NB4 (cell line): ENCODE measurements at regions not wholly inside any gene's neighbourhood (a gene's known extent, or its start where the extent isn't known, plus 50 kb on each side); places are given as distances from the start of the nearest gene placed in this dataset.

ENCODE experiments used
- DNase-seq: peaks from one replicate; pipeline ENCODE4 v3.0.0; 2010; ENCODE audit warnings: low read depth
- H3K4me3 ChIP-seq: one replicate; pipeline ENCODE4 v1.5.1; 2011; ENCODE audit warnings: mild to moderate bottlenecking, low read depth, low read length, moderate library complexity
- CTCF ChIP-seq: IDR thresholded peaks from one replicate; pipeline ENCODE4 v1.5.1; 2012; ENCODE audit warnings: low read depth, low read length
- MYC ChIP-seq: IDR thresholded peaks from 2 replicates; pipeline ENCODE4 v1.6.1; 2011; ENCODE audit warnings: low read depth, low read length
- POLR2A ChIP-seq: IDR thresholded peaks from 2 replicates; pipeline ENCODE4 v1.6.1; 2011; ENCODE audit warnings: mild to moderate bottlenecking; ENCODE audit not compliant: insufficient read length; ENCODE audit errors: extremely low read depth
- TF ChIP-seq, protein P1 (sequence below): IDR thresholded peaks from 2 replicates; pipeline ENCODE4 v1.6.1; 2011; ENCODE audit warnings: low read depth, low read length

GRCh38 chr2:224284134-224284946 lies 117.6 kb downstream of the FAM124B start:
- TF ChIP-seq CTCF (no peak), POLR2A (no peak), MYC (no peak)
- TF ChIP-seq, protein P1, sequence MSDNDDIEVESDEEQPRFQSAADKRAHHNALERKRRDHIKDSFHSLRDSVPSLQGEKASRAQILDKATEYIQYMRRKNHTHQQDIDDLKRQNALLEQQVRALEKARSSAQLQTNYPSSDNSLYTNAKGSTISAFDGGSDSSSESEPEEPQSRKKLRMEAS: no peak
- no peak overlapping the region for H3K4me3 ChIP-seq
- DNase-seq: peak; percentile 47

- no peak overlapping the region for H3K4me3 ChIP-seq
- no peak for DNase-seq
- TF ChIP-seq POLR2A (no peak), MYC (no peak), CTCF (no peak)
- TF ChIP-seq, protein P1: no peak
Observed at GRCh38 chr2:224283466-224283965, 118.4 kb downstream of the FAM124B start.

DNA sequence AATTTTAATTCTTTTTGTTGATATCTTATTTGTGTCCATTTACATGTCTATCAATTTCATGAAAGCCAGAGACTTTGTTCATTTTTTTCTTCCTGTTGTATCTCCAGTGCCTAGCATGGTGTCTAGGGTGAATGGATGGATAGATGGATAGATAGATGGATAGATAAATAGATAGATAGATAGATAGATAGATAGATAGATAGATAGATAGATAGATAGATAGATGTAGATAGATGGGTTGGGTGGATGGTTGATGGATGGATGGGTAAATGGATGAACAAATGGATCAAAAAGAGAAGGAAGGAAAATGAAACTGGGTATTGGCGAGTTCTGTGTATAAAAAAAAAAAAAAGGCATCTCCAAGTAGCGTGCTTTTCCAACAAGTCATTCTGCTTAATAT lies 120.5 kb downstream of the FAM124B start:
- no peak for DNase-seq
- H3K4me3 ChIP-seq: no peak overlapping the region
- no peak for TF ChIP-seq MYC
- TF ChIP-seq, protein P1: no peak

DNA sequence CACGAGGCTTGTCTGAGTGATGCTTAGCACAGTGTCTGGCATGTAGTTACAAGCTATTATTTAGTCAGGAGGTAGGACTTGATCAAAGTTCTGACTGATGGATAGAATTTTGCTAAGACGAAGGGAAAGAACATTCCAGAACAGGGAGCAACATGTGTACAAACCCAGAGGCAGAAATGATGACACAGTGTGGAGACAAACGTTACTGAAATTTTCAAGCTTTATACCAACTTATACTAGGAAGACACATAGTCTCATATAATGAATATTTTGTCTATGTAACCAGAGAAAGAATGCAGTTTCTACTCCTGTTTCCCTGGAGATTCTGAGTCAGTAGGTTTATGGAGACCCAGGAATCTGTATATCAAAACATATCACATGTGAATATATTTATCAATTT lies 123.4 kb downstream of the FAM124B start:
- no peak for DNase-seq
- H3K4me3 ChIP-seq: no peak overlapping the region
- TF ChIP-seq POLR2A (no peak), MYC (no peak), CTCF (no peak)
- TF ChIP-seq, protein P1: no peak

- DNase-seq: no peak
- H3K4me3 ChIP-seq: no peak overlapping the region
- TF ChIP-seq CTCF (no peak), POLR2A (no peak), MYC (no peak)
- TF ChIP-seq, protein P1: no peak
Observed at GRCh38 chr2:224276251-224276650, 125.7 kb downstream of the FAM124B start.

DNA sequence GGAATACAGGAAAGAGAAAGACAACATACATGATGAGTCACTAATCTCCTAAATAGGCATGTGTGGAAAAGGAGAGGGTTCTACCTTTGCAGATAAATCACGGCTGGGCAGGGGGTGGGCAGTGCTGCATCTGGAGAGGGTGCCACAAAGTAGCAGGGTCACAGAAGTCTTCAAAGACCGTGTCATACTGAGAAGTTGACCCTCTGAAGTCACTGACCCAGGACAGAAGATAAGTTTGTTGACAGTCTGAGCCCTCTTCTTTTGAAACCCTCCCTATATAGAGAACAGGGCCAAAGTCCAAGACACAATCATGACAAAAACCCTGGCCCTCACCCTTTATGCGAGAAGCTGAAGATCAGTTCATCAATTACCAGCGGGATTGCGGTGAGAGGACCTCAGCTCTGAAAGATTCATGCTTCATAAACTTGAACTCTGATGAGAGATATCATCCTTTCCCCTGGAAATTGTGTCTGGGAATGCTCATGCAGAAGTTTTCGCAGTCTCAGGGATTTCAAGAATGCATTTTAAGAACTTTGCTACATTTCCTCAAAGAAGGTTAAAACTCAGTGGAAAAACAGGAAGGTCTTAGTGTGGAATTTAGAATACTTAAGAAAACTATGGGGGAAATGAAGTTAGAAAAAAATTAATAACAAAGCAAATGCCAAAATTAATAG lies 129.5 kb downstream of the FAM124B start:
- TF ChIP-seq, protein P1: no peak
- TF ChIP-seq POLR2A (no peak), CTCF (no peak), MYC (no peak)
- no peak for DNase-seq
- no peak overlapping the region for H3K4me3 ChIP-seq
